Left kidney (tissue), 1 donor: ENCODE measurements at regions not wholly inside any gene's neighbourhood (a gene's known extent, or its start where the extent isn't known, plus 50 kb on each side); places are given as distances from the start of the nearest gene placed in this dataset.
"Not testable (repeated sequence)": the region's sequence is repeated elsewhere in the genome, so short reads cannot be mapped to it uniquely, and the experiment has no call there.

Experiments used
- DNase-seq: peaks from one replicate; pipeline ENCODE4 v3.0.0-alpha.2; 2013

GRCh38 chr18:1416074-1416473 lies 511.4 kb downstream of the ADCYAP1 start:
- DNase-seq: no peak

GRCh38 chr18:1421502-1421901 lies 516.8 kb downstream of the ADCYAP1 start:
- no peak for DNase-seq

DNA sequence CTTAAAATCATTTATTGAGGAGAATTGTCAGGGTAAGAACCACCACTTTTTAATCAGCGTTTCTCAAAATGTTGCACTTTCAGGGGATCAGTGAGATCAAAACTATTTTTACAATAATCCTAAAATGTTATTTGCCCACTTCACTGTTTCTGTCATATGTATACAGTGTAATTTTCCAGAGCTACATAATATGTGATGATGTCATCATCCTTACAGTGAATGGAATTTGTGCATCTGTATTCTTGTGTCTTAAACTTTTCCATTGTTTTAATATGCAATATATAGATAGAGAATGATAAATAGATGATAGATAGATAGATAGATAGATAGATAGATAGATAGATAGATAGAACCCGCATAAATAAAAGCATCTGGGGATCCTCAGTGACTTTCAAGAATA lies 518.0 kb downstream of the ADCYAP1 start:
- no peak for DNase-seq

- no peak for DNase-seq
Observed at GRCh38 chr18:1425679-1426078, 521.0 kb downstream of the ADCYAP1 start.

DNA sequence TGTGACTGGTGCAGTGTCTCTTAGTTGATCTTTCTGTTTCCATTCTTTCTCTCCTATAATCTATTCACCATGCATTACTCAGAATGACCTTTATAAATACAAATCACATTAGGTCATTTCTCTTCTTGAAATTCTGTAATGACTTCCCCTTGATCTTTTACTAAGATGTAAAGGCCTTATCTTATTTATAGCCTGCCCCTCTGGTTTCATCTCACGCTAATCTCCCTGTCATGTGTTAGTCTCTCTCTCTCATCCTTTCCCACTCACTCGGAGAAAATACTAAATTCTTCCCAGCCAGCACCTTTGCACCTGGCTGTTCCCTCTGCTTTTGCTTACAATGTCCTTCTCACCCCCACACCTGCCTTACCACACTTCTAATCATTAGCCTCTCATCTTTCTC lies 530.8 kb downstream of the ADCYAP1 start:
- DNase-seq: no peak

GRCh38 chr18:1436199-1436598 lies 531.5 kb downstream of the ADCYAP1 start:
- no peak for DNase-seq

GRCh38 chr18:1438458-1438910 lies 533.8 kb downstream of the ADCYAP1 start:
- DNase-seq: no peak

- no peak for DNase-seq
Observed at GRCh38 chr18:1438967-1439366, 534.3 kb downstream of the ADCYAP1 start.

- DNase-seq: not testable (repeated sequence)
Observed at GRCh38 chr18:1444062-1444461, 539.4 kb downstream of the ADCYAP1 start.

DNA sequence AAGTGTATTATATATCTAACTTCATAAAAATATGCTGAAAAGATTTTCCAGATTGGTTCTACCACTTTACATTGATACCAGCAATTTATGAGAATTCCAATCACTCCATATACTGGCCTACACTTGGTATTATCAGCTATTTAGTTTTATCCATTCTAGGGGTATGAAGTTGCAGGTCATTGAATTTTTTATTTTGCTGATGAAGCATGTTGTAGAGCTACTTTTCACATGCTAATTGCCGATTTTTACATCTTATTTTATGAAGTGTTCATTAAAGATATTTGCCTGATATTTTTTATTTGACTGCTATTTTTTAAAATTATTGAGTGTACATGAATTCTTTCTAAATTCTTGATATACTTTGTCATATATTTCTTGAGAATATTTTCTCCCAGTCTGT lies 542.1 kb downstream of the ADCYAP1 start:
- DNase-seq: no peak

DNA sequence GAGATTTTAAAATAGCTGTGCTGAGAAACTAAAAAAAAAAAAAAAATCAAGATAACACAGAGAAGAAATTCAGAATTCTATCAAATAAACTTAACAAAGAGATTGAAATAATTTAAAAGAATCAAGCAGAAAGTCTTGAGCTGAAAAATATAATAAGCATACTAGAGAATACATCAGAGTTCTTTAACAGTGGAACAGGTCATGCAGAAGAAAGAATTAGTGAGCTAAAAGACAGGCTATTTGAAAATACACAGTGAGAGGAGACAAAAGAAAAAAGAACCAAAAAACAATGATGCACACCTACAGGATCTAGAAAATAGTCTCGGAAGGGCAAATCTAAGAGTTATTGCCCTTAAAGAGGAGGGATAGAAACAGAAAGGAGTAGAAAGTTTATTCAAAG lies 548.1 kb downstream of the ADCYAP1 start:
- DNase-seq: no peak

- no peak for DNase-seq
Observed at GRCh38 chr18:1455605-1456004, 550.9 kb downstream of the ADCYAP1 start.

DNA sequence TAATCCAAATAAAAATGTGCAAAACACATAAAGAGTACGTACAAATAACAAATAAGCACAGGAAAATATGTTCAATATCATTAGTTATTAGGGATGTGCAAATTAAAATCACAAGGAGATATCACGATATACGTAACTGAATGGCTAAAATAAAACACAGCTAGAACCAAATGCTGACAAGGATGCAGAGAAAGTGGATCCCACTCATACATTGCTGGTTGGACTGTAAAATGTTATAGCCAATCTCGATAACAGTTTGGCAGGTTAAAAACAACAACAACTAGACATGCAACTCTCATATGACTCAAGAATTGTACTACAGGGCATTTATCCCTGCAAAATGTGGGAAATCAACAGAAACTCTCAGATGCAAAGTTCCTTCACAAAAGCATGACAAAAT lies 553.9 kb downstream of the ADCYAP1 start:
- DNase-seq: no peak

GRCh38 chr18:1463981-1464380 lies 559.3 kb downstream of the ADCYAP1 start:
- no peak for DNase-seq

- no peak for DNase-seq
Observed at GRCh38 chr18:1464444-1465217, 560.0 kb downstream of the ADCYAP1 start.

DNA sequence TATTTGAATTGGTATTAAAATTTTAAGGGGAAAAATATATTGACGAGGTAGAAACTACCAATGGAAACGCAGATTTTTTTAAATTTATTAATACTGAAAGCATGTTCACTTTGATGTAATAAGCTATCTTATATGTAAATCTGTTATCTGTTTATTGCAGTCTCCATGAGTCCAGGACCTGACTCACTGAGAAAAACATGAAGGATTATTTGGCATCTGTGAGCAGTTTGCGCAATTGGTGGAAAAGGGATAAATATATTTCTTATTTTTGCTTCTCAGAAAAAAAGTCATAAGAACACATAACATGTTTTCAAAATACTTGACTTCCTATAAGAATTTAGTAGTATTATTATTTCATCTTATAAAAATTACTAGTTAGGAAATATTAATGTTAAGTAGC lies 561.4 kb downstream of the ADCYAP1 start:
- DNase-seq: no peak

- no peak for DNase-seq
Observed at GRCh38 chr18:1467461-1467964, 562.8 kb downstream of the ADCYAP1 start.

DNA sequence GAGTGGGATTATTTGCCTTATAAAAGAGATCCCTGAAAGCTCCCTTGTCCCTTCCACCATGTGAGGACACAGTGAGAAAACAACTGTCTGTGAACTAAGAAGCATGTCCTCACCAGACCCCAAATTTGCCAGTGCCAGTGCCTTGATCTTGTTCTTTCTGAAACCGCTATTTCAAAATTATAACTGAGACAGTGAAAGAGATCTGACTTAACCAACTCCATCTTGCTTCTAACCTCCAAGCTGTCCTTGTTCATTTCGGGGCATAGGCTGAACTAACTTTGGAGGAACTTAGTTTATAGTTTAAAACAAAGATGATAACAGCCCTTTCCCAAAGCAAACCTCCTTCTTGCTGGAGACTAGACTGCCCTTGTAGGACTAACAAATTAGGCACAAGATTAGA lies 563.9 kb downstream of the ADCYAP1 start:
- DNase-seq: no peak

- no peak for DNase-seq
Observed at GRCh38 chr18:1475867-1476266, 571.2 kb downstream of the ADCYAP1 start.

- no peak for DNase-seq
Observed at GRCh38 chr18:1480309-1480708, 575.6 kb downstream of the ADCYAP1 start.

DNA sequence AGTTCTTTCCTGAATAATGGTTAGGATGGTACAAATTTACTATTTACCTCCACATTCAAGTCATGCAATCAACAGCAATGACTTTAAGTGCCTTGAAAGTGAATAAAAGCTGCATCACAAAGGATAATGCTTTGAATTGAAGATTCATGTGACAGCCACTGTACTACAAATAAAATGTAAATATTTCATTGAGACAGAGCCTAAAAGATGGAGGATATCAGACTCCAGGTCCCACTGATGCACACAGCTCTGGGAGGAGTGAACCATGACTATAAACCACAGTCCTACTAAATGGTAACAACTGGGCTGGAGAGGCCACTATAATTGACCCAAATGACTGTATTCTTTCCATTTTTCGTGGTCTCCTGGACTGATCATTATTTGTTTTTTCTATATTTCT lies 576.9 kb downstream of the ADCYAP1 start:
- DNase-seq: no peak

- no peak for DNase-seq
Observed at GRCh38 chr18:1483385-1483784, 578.7 kb downstream of the ADCYAP1 start.

- DNase-seq: no peak
Observed at GRCh38 chr18:1487457-1487856, 582.8 kb downstream of the ADCYAP1 start.

GRCh38 chr18:1488394-1488793 lies 583.7 kb downstream of the ADCYAP1 start:
- no peak for DNase-seq
